H9 (cell line): ENCODE measurements at regions not wholly inside any gene's neighbourhood (a gene's known extent, or its start where the extent isn't known, plus 50 kb on each side); places are given as distances from the start of the nearest gene placed in this dataset.

Experiments used
- DNase-seq: peaks from one replicate; pipeline ENCODE4 v3.0.0-alpha.2; 2017
- H2AFZ ChIP-seq: one replicate; pipeline ENCODE4 v1.6.1; 2013; ENCODE audit warnings: mild to moderate bottlenecking, low read length, control low read depth, moderate library complexity
- H2AK5ac ChIP-seq: 2 replicates; pipeline ENCODE4 v1.6.1; 2013; ENCODE audit warnings: low read length, control low read depth, mixed read lengths; ENCODE audit not compliant: insufficient read length
- H2BK120ac ChIP-seq: one replicate; pipeline ENCODE4 v1.6.1; 2013; ENCODE audit warnings: low read depth, mild to moderate bottlenecking, low read length, control low read depth, inconsistent platforms; ENCODE audit not compliant: poor library complexity, severe bottlenecking
- H2BK12ac ChIP-seq: 2 replicates; pipeline ENCODE4 v1.6.1; 2013; ENCODE audit warnings: low read length, control low read depth, mixed read lengths, low read depth; ENCODE audit not compliant: insufficient read length
- H2BK15ac ChIP-seq: 2 replicates; pipeline ENCODE4 v1.6.1; 2013; ENCODE audit warnings: low read depth, low read length, control low read depth
- H2BK20ac ChIP-seq: one replicate; pipeline ENCODE4 v1.6.1; 2013; ENCODE audit warnings: low read depth, mild to moderate bottlenecking, low read length, control low read depth, inconsistent platforms; ENCODE audit not compliant: poor library complexity, severe bottlenecking
- H2BK5ac ChIP-seq: 2 replicates; pipeline ENCODE4 v1.6.1; 2013; ENCODE audit warnings: low read length, control low read depth, mixed read lengths; ENCODE audit not compliant: insufficient read length
- H3K14ac ChIP-seq: 2 replicates; pipeline ENCODE4 v1.6.1; 2013; ENCODE audit warnings: low read length, control low read depth; ENCODE audit not compliant: insufficient read depth
- H3K18ac ChIP-seq: 2 replicates; pipeline ENCODE4 v1.6.1; 2013; ENCODE audit warnings: low read depth, mild to moderate bottlenecking, mixed read lengths, low read length, control low read depth; ENCODE audit not compliant: insufficient read length
- H3K23ac ChIP-seq: 2 replicates; pipeline ENCODE4 v1.6.1; 2013; ENCODE audit warnings: low read length, control low read depth, mixed read lengths, low read depth; ENCODE audit not compliant: insufficient read length
- H3K23me2 ChIP-seq: 2 replicates; pipeline ENCODE4 v1.6.1; 2013; ENCODE audit warnings: low read depth, mild to moderate bottlenecking, mixed read lengths, low read length, control low read depth; ENCODE audit not compliant: insufficient read length, poor library complexity, severe bottlenecking
- H3K27ac ChIP-seq: 2 replicates; pipeline ENCODE4 v1.5.1; 2013; ENCODE audit warnings: low read length, control low read depth, mixed read lengths, low read depth; ENCODE audit not compliant: insufficient read length
- H3K27me3 ChIP-seq: 2 replicates; pipeline ENCODE4 v1.6.1; 2013; ENCODE audit warnings: low read length, control low read depth, inconsistent platforms; ENCODE audit not compliant: insufficient read depth
- H3K4ac ChIP-seq: 2 replicates; pipeline ENCODE4 v1.6.1; 2013; ENCODE audit warnings: low read depth, mild to moderate bottlenecking, control low read depth, inconsistent platforms, low read length, moderate library complexity
- H3K4me1 ChIP-seq: 2 replicates; pipeline ENCODE4 v1.6.1; 2013; ENCODE audit warnings: low read length, control low read depth, inconsistent platforms; ENCODE audit not compliant: insufficient read depth
- H3K4me2 ChIP-seq: 2 replicates; pipeline ENCODE4 v1.6.1; 2013; ENCODE audit warnings: low read length, control low read depth, mixed read lengths; ENCODE audit not compliant: insufficient read length, insufficient read depth
- H3K56ac ChIP-seq: 2 replicates; pipeline ENCODE4 v1.6.1; 2013; ENCODE audit warnings: low read depth, mild to moderate bottlenecking, mixed read lengths, low read length, control low read depth; ENCODE audit not compliant: insufficient read length
- H3K79me1 ChIP-seq: 2 replicates; pipeline ENCODE4 v1.6.1; 2013; ENCODE audit warnings: low read depth, mild to moderate bottlenecking, moderate library complexity, low read length, control low read depth, inconsistent platforms; ENCODE audit not compliant: insufficient read depth, poor library complexity, severe bottlenecking
- H3K79me2 ChIP-seq: 2 replicates; pipeline ENCODE4 v1.6.1; 2013; ENCODE audit warnings: low read length, control low read depth, inconsistent platforms; ENCODE audit not compliant: insufficient read depth
- H3K9ac ChIP-seq: 2 replicates; pipeline ENCODE4 v1.6.1; 2013; ENCODE audit warnings: low read length, control low read depth, mixed read lengths; ENCODE audit not compliant: insufficient read length; ENCODE audit errors: extremely low read depth
- H3K9me3 ChIP-seq: one replicate; pipeline ENCODE4 v1.6.1; 2013; ENCODE audit warnings: low read depth, low read length, inconsistent platforms; ENCODE audit not compliant: control insufficient read depth
- H3T11ph ChIP-seq: one replicate; pipeline ENCODE4 v1.6.1; 2013; ENCODE audit warnings: mild to moderate bottlenecking, low read length, control low read depth, inconsistent platforms
- H4K20me1 ChIP-seq: one replicate; pipeline ENCODE4 v1.6.1; 2013; ENCODE audit not compliant: control insufficient read depth, insufficient read length, insufficient read depth
- H4K5ac ChIP-seq: 2 replicates; pipeline ENCODE4 v1.6.1; 2013; ENCODE audit warnings: low read depth, mild to moderate bottlenecking, mixed read lengths, low read length, control low read depth; ENCODE audit not compliant: insufficient read length
- H4K8ac ChIP-seq: replicated peaks from 2 replicates; pipeline ENCODE4 v1.6.1; 2013; ENCODE audit warnings: low read length, control low read depth, mixed read lengths, low read depth; ENCODE audit not compliant: insufficient read length
- H4K91ac ChIP-seq: 2 replicates; pipeline ENCODE4 v1.6.1; 2013; ENCODE audit warnings: low read depth, mild to moderate bottlenecking, moderate library complexity, mixed read lengths, low read length, control low read depth; ENCODE audit not compliant: insufficient read length
- H3K27ac Mint-ChIP-seq, 3 experiments: 2 replicates in 2 of 3; 3 replicates in 1 of 3; pipeline ENCODE4 v1.8.0; 2020 to 2021; ENCODE audit warnings: mixed read lengths in 3 of 3, mild to moderate bottlenecking in 1 of 3, moderate library complexity in 1 of 3
- H3K27me3 Mint-ChIP-seq: 2 replicates; pipeline ENCODE4 v1.8.0; 2021; ENCODE audit warnings: low read depth, mild to moderate bottlenecking, moderate library complexity, mixed read lengths
- H3K36me3 Mint-ChIP-seq, 3 experiments: 2 replicates in 2 of 3; 3 replicates in 1 of 3; pipeline ENCODE4 v1.8.0; 2020 to 2021; ENCODE audit warnings: low read depth in 3 of 3, mixed read lengths in 3 of 3; ENCODE audit not compliant: insufficient read depth in 1 of 3
- H3K4me1 Mint-ChIP-seq, 2 experiments: 2 replicates each; pipeline ENCODE4 v1.8.0; 2020; ENCODE audit warnings: mixed read lengths in 2 of 2
- H3K4me3 Mint-ChIP-seq, 2 experiments: 2 replicates in 1 of 2; 3 replicates in 1 of 2; pipeline ENCODE4 v1.8.0; 2020 to 2021; ENCODE audit warnings: mild to moderate bottlenecking in 2 of 2, mixed read lengths in 2 of 2, moderate library complexity in 1 of 2
- H3K9me3 Mint-ChIP-seq, 2 experiments: 2 replicates in 1 of 2; 3 replicates in 1 of 2; pipeline ENCODE4 v1.8.0; 2020; ENCODE audit warnings: mild to moderate bottlenecking in 2 of 2, mixed read lengths in 2 of 2, moderate library complexity in 1 of 2
- CTCF ChIP-seq: fragments of 200-600 bp; sonication (generic); conservative IDR thresholded peaks from 3 replicates; pipeline ENCODE4 v1.8.0; 2021; ENCODE audit warnings: antibody characterized with exemption, mild to moderate bottlenecking
- WGBS: extraction: QIAGEN DNeasy Blood & Tissue Kit; methylation state at CpG from one replicate; pipeline ENCODE4 v1.1.7; 2013; ENCODE audit warnings: missing lambda C conversion rate, low lambda C conversion rate, mixed read lengths; ENCODE audit not compliant: insufficient read length; ENCODE audit errors: extremely low coverage; 5-methylcytosine and 5-hydroxymethylcytosine counted together

- no peak overlapping the region for H2BK5ac ChIP-seq
- no CpG with 5 or more reads among the region's 5 CpGs for WGBS
- H3K9me3 Mint-ChIP-seq: no peaks in the 10 kb centered on the region; a peak in 2 of 5 replicates
- DNase-seq: no peak
- H3K4me2 ChIP-seq: no peak overlapping the region
- no peaks in the 10 kb centered on the region for H3K79me2 ChIP-seq
- no peak overlapping the region for H3K18ac ChIP-seq
- peaks cover 2% of the 10 kb centered on the region for H3K27me3 Mint-ChIP-seq
- H3K4me1 ChIP-seq: no peaks in the 10 kb centered on the region; the same call in 1 of the 2 replicates
- H3K14ac ChIP-seq: no peak overlapping the region
- no peak overlapping the region for H3K27ac Mint-ChIP-seq
- no peak overlapping the region for H4K5ac ChIP-seq
- H3T11ph ChIP-seq: no peak overlapping the region
- no peak overlapping the region for H3K23ac ChIP-seq
- no peak overlapping the region for H3K4ac ChIP-seq
- H2AFZ ChIP-seq: no peak overlapping the region
- H2BK20ac ChIP-seq: no peak overlapping the region
- H3K23me2 ChIP-seq: no peaks in the 10 kb centered on the region
- no peak overlapping the region for H4K91ac ChIP-seq
- no peak overlapping the region for H3K56ac ChIP-seq
- peaks cover 0 to 3% (median 0%) of the 10 kb centered on the region in 3 experiments; a peak in 1 of 7 replicates for H3K36me3 Mint-ChIP-seq
- no peak overlapping the region for H2BK120ac ChIP-seq
- H2BK15ac ChIP-seq: no peak overlapping the region
- H4K20me1 ChIP-seq: no peaks in the 10 kb centered on the region
- TF ChIP-seq CTCF: no peak
- H3K27ac ChIP-seq: no peak overlapping the region
- no peaks in the 10 kb centered on the region for H3K9me3 ChIP-seq
- no peaks in the 10 kb centered on the region for H3K27me3 ChIP-seq
- H3K79me1 ChIP-seq: no peaks in the 10 kb centered on the region
- no peak overlapping the region for H3K4me3 Mint-ChIP-seq
- no peak overlapping the region for H2BK12ac ChIP-seq
- no peak overlapping the region for H2AK5ac ChIP-seq
- no peak overlapping the region for H4K8ac ChIP-seq
- H3K4me1 Mint-ChIP-seq: peaks cover 26 to 31% of the 10 kb centered on the region in 2 experiments
- no peak overlapping the region for H3K9ac ChIP-seq
Measured at GRCh38 chr20:24736844-24737211, 212.2 kb upstream of the CST7 start.
